GM19452 (cell line): ENCODE measurements at regions not wholly inside any gene's neighbourhood (a gene's known extent, or its start where the extent isn't known, plus 50 kb on each side); places are given as distances from the start of the nearest gene placed in this dataset.
A peak's percentile ranks its signal among the peaks of the same experiment; 100 is the strongest.

Experiments
- ATAC-seq: cut with Tn5 transposase; IDR thresholded peaks from one replicate; pipeline ENCODE4 v1.9.1; 2021; ENCODE audit not compliant: unreplicated experiment

DNA sequence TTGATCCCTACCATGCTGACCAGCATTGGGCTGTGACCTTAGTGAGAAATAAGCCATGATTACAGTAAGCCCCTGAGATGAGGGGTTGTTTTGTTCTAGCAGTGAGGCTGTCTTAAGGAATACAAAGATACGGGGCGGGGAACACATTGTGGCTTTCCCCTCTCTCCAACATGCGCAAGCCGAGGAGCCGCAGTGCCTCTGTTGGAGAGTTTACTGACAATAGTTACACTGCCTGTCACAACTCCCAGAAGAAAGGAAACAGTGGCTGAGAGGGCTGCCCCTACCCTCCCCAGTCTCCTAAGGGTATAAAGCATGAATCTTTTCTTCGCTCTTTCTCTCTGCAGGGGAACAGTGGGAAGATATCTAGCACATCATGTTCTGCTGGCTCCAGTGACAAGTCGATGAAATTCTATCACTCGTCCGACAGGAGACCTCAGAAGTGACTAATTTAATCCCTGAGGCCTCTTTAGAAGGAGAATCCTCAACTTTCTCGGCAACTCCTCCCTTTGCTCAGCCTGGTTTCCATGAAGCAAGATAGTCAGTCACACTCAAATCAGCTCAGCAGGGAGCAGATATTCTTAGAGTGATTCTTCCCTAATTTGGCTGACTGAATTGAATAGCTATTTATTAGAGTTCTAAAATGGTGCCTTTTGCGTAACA lies 409.0 kb upstream of the PROK2 start:
- ATAC-seq = no peak

DNA sequence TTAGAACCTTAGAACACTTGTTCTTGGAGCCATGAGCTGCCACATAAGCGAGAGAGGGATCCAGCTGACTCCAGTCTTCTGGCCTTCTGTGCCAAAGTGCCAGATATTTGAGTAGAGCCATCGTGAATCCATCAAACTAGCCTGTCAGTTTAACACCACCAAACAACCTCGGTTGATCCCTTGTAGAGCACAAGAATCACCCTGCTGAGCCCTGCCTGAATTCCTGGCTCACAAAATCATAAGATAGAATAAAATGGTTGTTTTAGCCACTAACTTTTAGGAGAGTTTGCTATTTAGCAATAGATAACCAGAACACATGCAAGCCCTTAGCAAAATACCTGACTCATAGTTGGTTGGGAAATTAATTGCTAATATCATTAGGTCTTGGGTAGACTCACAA lies 407.6 kb upstream of the PROK2 start:
- no peak for ATAC-seq

DNA sequence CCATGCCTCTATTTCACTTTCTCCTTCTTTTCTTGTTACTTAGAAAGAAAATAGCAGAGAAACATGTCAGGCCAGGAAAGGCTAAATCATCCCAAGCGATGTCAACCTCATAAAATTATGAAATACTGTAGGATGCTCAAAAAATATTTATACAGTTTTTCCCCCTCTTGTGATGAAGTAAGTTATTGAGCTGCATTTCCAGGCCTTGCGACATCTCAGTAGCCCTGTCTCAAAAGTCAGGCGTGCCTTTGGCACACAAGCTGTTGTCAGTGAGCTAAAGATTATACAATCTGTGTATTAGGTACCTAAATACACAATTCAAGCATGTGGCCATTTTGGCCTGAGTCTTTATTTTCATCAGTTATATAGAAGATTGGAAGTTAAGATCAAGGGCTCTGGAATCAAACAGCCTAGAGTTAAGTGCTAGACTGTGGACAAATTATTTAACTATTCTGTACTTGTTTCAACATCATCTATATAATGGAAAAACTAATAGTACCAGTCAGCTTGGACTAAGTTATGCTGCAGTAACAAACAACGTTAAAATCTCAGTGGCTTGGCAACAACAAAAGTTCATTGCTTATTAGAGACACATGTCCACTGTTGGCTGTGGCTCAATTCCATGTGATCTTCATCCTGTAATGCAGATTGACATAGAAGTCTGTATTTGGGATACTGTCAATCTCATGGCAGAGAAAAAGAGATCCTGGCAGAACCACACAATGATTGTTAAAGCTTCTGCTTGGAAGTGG lies 406.4 kb upstream of the PROK2 start:
- ATAC-seq = no peak

DNA sequence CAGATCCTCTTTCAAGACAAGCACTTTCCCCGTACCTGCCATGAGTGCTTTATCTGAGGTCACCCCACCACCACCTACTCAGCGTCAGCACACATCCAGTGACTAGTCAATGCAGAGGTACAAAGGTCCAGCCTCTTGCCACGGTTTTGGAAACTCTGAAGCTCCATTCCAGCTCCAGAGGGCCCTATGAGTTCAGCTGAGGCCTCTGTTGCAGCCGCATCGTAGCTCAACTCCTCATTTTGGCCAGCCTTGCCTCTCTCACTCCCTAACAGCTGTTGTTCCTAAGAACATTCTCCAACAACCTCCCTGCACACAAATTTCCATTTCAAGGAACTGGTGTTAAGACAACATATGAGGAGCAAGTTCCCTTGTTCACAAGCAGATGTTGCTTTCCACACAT lies 405.1 kb upstream of the PROK2 start:
- ATAC-seq = no peak

DNA sequence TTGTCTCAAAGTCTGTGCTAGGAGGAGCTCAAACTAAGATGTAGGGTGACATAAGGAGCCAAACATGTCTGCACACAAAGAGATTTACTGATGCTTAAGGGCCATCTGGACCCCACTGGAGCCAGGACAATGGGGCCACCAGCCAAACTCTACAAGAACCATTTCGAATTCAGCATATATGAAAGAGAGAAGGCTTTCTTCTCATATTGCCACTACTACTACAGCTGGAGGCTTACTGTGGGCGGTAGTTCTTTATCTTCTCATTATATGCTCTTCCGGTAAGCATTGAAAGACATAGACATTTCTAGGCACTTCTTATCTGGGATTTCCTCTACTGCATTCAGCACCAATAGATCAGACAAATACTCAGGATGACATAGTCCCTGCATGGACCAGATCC lies 404.4 kb upstream of the PROK2 start:
- no peak for ATAC-seq

DNA sequence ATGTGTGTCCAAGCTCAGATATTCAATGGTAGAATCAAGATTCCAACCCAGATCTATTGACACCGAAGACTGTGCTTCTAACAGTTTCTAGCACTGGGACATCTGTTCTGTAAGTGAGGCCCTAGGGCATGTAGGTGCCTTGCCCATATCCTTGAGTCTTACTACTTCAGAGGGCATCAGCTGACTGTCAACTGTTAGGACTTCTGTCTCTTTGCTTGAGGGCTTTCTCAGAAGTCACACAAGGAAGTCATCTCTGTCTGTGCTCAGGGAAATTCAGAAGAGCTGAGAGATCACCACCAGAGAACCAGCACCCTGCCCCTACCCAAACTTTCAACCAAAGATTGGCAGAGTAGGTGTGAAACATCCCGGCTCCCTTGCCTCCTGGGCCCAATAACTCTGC lies 403.6 kb upstream of the PROK2 start:
- ATAC-seq = no peak

DNA sequence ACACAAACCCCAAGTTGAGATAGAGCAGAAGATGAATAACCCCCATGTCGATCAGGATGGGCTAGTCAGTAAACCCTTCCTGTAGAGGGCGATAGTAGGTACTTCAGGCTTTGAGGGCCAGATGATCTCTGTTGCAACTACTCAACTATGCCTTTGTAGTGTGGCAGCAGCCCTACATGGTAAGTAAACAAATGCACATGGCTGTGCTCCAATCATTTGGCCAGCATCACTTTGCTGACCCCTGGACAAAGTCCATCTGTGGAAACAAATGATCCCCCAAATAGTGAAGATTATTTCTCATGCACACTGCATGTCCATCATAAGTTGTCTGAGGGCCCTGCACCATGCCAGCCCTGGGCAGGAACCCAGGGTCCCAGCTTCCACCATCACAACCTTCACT lies 402.2 kb upstream of the PROK2 start:
- no peak for ATAC-seq

DNA sequence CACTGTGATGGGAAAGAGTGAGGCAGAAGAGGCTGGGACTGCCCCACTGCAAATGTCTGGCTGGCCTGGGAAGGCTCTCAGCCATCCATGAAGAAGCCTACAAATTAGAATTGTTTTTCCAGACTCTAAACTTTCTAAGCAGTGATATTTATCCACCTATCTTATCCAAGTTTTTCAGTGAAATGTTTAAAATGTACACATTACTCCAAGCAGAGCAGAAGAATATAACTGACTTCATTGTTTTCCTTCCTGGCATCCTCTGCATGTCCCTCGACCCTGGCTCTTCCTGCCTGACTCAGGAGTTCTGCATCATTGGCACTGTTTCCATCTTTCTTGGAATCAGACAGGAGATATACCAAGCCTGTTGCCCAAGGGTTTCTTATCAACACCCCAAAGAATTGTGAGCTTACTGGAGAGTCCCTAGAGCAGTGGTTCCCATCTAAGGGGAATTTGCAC lies 401.5 kb upstream of the PROK2 start:
- no peak for ATAC-seq

DNA sequence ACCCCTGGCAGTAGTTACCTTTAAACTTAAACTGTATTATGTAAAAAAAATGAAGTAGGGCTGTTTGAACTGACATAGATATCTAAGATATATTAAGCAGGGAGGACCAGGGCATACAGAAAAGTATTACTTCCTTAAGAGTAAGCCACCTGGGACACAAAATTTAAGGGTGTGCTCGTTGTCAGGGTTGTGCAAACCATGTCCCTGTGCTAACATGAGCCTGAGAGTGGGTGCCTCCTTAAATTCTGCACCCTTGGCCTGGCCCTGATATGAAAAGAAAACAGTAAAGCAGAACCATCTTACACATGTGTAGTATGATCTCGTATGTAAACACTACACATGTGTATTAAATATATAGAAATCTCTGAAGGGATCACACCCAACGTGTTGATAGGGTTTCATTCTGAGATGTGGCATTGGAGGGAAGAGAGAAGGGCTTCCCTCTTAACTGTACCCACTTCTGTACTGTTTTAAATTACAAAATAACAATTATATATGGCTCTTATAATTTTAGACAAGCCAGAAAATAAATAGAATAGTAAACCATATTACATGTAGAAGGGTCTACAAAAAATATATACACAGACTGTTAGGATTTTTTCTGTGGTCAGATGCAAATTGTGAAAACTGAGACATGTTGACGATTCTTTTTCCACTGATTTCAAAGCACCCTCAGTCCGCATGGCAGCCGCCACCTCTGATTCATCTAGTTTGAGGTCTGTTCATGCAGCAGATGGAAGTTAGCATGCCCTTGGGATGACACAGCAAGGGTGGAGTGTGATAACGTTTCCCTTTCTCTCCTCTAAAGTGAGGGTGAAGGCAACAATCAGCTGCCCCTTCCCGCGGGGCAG lies 400.8 kb upstream of the PROK2 start:
- no peak for ATAC-seq

DNA sequence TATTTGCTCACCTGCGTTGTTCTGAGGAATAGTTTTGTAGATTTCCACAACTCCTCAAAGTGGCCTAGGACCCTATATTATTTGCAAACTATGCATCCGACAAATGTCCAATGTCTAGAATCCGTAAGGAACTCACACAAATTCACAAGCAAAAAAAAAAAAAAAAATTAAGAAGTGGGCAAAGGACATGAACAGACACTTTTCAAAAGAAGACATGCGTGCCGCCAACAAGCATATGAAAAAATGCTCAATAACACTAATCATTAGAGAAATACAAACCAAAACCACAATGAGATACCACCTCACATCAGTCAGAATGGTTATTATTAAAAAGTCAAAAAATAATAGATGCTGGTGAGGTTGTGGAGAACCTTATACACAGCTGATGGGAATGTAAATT lies 398.5 kb upstream of the PROK2 start:
- ATAC-seq = no peak

DNA sequence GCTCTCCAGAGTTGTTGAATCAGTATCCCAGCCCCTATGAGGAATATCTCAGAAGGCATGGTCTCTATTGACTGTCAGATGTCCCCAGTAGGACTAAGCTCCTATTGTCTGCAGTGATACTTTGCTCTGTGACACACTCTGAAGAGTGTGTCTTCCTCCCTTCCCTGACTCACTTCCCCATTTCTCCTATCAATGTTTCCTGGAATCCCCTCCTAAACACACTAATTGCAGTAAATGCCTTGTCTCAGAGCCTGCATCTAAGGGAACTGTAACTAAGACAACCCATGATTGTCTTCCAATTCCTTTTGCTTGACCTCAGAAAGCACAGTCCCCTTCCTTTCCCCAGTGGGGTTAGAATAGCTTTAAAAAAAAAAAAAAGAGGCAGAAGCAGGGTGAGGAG lies 397.3 kb upstream of the PROK2 start:
- ATAC-seq = no peak

DNA sequence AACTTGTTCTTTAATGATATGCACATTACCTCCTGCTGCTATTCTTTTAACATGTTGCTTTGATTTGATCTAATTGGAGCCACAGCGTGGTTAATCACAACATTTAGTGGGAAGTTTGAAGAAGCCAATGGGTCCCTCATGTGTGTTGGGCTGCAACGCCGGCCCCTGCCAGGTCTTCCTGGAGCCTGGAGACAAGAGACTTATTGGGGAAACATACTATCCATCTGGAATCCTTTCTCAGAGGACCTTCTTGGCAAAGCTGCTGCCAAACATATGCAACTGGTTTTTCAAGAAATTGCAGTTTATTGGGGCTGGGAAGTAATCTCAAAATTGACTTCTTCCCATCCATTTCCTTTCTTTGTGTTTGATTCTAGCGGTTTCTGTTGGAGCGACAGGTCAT lies 396.3 kb upstream of the PROK2 start:
- ATAC-seq = no peak

DNA sequence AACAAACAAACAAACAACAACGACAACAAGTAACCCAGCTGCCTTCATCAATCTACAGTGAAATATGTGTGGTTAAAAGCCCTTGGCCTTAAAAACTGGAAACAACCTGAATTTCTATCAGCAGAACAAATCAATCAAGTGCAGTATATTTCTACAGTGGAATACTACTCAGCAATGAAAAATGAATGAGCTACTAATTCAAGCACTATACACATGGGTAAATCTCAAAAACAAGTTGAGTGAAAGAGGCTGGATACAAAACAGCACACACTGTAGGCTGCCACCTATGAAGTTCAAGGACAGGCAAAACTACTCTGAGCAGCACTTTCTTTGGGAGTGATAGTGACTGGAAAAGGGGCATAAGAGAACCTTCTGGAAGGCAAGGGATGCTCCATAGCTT lies 395.5 kb upstream of the PROK2 start:
- ATAC-seq = no peak

DNA sequence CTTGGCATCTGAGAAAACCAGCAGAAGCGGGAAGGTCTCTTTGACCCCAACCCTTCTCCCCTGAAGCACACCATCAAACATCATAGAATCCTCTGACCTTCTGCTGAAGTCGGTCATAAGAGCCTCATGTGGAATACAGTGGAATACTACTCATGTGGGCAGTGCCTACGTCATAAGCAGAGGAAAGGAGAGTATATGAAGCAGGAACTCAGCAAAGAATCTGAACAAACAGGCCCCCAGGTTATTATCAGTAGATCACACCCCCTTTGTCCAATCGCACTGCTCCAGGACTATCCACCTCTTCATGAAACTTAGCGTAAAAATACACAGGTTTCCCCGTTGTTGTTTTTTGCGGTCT lies 394.1 kb upstream of the PROK2 start:
- ATAC-seq = no peak

DNA sequence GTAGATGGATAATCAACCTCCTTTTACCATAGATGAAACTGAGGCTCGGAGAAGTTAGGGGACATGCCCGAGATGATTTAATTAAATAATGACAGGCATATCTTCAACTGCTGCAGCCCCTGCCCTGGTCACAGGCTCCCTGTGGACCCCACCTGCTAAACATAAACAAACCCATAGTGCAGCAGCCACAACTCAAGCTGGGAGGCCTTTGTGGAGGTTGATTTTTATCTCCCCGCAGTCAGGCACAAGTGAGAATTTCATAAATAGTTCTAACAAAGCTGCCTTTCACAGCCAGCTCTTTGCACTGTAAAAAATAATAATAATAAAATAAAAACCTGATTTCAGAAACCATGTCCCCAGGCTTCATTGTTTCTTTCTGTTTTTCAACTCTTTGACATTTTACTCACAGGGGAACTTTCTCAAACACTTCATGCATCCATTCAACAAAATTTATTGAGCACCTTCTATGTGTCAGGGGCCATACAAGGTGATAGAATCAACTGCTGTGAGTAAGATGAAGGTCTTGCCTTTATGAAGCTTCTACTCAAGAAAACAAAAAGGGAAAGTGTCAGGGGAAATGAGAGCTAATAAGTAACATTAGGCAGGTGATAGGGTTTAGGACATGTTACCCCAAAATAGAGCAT lies 393.6 kb upstream of the PROK2 start:
- no peak for ATAC-seq

DNA sequence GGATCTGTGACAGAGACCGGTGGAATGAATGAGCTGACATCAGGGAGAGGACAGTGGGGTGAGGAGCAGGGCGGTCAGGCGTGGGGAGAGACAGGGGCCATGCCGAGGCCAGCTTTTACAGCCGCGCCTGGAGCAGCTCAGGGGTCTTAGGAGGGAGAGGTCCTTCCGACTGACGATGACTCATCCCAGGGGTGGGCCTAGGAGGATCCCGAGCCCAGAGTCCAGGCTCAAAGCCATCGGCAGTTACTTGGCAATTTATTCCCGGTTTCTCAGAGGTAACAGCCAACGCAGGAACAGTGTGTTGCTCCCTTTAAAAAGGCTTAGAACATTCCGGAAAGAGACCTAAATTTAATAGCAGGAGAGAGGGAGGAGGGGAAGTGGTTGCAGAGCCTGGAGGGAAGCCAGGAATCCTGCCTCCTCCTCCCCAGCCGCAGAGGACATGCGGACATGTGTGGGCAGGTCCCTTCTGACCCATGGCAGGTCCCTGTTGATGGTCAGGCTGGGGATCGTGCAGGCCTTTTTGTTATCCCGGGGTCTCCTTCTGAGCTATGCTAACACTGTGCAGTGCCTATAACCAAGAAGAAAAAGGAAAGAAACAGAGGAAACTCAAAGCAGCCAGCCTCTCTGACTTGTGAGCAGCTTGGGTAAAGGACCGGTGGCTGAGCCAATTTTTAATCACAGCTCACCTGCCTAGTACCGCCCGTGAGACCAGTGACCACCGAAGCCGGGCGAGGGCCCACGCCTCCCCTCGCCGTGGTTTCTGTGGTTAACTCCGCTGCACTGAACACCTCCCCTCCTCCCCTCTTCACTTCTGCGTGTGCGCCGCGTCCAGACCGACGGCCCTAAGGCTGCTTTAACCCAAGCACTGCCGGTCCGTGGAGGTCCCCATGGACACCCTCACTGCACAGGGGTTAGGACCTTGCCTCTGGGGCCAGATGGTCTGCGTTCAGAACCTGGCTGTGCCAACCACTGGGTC lies 392.4 kb upstream of the PROK2 start:
- ATAC-seq = peak; percentile 36

DNA sequence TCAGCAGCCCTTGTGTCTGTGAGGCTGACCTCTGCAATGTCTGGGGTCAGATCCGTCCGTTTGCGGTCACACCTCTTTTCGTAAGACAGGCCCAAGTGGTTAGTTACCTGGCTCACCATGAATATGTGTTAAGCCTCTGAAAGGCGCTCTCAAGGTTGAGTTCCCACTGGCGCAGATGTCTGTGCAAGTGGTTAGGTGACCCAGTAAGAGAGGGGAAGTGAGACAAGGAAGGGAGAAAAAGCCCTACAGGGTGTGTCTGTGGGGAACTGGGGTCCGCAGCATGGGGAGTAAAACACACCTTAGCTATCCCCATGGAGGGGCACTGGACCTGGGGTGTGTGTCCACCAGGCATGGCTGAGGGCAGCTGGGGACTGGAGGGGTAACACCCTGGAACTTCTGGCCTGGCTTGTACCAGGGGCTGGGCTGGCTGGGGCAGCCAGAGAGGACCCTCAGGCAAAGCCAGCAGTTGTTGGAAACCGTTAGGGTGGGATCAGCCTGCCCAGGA lies 391.6 kb upstream of the PROK2 start:
- ATAC-seq = peak; percentile 91

DNA sequence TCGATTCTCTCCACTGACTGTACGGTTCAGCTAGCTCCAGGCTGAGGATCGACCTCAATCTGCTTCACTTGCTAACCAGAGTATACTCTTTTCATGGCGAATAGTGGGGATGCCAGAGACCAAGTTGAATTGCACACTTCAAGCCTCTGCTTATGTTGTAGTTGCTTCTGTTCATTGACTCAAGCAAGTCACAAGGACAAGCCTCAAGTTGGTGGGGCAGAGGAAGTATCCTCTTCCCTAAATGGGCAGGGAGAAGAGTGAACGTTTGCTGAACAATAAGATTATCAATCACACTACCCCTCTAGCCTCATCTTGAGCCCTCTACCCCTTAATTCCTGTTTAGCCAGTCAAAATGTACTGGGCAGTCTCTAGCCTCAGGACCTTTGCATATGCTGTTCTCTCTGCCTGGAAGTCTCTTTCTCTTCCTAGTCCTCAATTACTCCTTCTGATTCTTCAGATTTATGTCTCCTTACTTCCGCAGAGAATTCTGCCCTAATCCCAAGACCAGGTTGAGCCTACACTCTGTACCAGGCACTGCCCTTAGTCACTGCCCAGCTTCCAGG lies 390.4 kb upstream of the PROK2 start:
- ATAC-seq = no peak

DNA sequence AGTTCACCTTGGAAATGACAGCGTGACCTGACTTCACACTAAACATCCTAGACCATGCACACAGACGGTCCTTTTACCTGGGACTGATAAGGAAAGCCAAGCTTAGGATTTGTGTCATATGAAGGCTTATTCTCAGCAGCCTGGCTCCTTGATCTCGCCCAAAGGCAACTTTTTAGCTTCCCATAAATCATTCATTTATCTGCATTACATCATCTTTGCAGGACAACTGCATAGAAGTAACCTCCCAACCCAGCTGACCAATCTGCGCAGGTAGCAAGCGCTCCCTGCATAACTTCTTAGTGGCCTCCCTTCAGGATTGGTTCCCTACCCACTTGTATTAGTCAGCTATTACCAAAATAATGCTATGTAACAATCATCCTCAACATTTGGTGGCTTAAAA lies 389.9 kb upstream of the PROK2 start:
- ATAC-seq = no peak

DNA sequence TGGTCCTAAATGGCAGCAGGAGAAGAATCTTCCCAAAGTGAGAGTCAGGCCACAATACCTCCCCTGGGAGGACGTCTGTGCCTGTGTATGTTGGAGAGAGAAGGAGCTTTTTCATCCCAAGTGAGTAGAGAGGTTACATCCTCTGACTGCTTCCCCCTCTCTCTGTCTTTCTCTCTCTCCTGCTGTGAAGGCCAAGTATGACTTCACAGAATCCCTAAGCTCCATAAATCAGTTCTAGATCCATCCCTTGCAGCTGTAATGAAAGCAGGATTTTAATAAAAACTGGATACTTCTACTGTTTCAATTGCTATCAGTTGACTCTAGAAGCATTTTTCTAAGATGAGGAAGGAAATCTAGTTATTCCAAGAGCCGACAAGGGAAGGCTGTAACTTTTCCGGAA lies 389.1 kb upstream of the PROK2 start:
- ATAC-seq = no peak
